GM12865 (cell line): ENCODE measurements at regions not wholly inside any gene's neighbourhood (a gene's known extent, or its start where the extent isn't known, plus 50 kb on each side); places are given as distances from the start of the nearest gene placed in this dataset.

Experiments used
- DNase-seq: peaks from one replicate; pipeline ENCODE4 v3.0.0; 2010; ENCODE audit warnings: low read depth
- H3K4me3 ChIP-seq: 2 replicates; pipeline ENCODE4 v1.5.1; 2011; ENCODE audit warnings: mild to moderate bottlenecking, low read depth, low read length, control low read depth
- CTCF ChIP-seq: IDR thresholded peaks from 2 replicates; pipeline ENCODE4 v1.5.1; 2011; ENCODE audit warnings: low read length, control low read depth, low read depth, inconsistent platforms; ENCODE audit not compliant: insufficient read depth; ENCODE audit errors: missing control alignments

GRCh38 chr22:49019737-49020713 is 807.6 kb downstream of the BRD1 start:
- no peak overlapping the region for H3K4me3 ChIP-seq
- no peak for DNase-seq
- TF ChIP-seq CTCF: no peak

GRCh38 chr22:49018601-49019000 is 809.1 kb downstream of the BRD1 start:
- no peak for DNase-seq
- H3K4me3 ChIP-seq: no peak overlapping the region
- no peak for TF ChIP-seq CTCF

- TF ChIP-seq CTCF: no peak
- no peak for DNase-seq
- H3K4me3 ChIP-seq: no peak overlapping the region
These were observed 810.0 kb downstream of the BRD1 start for GRCh38 chr22:49017482-49018329.

GRCh38 chr22:49016909-49017481 is 810.7 kb downstream of the BRD1 start:
- TF ChIP-seq CTCF: no peak
- no peak overlapping the region for H3K4me3 ChIP-seq
- no peak for DNase-seq

GRCh38 chr22:49015993-49016908 is 811.4 kb downstream of the BRD1 start:
- no peak for DNase-seq
- H3K4me3 ChIP-seq: no peak overlapping the region
- no peak for TF ChIP-seq CTCF

GRCh38 chr22:49015459-49015858 is 812.2 kb downstream of the BRD1 start:
- no peak overlapping the region for H3K4me3 ChIP-seq
- TF ChIP-seq CTCF: no peak

More at GRCh38 chr22:49015459-49015858, 812.2 kb downstream of the BRD1 start:
- no peak for DNase-seq
